ENCODE measurements at regions not wholly inside any gene's neighbourhood (a gene's known extent, or its start where the extent isn't known, plus 50 kb on each side); places are given as distances from the start of the nearest gene placed in this dataset.
"Not testable (repeated sequence)": the region's sequence is repeated elsewhere in the genome, so short reads cannot be mapped to it uniquely, and the experiment has no call there.

- Mint-ChIP-seq H3K4me1 (no peaks in the 10 kb centered on the region), H3K9me3 (no peaks in the 10 kb centered on the region), H3K36me3 (ENCODE audit: low read depth) (no peaks in the 10 kb centered on the region), H3K27me3 (peaks cover 20% of the 10 kb centered on the region), H3K4me3 (no peak overlapping the region), H3K27ac (no peak overlapping the region)
- ATAC-seq (replicated peaks): no peak
Measured at GRCh38 chr5:57663466-57663865, 180.9 kb upstream of the ACTBL2 start.

GRCh38 chr5:57662991-57663390, 180.4 kb upstream of the ACTBL2 start:
- H3K27me3 Mint-ChIP-seq: peaks cover 20% of the 10 kb centered on the region
- no peaks in the 10 kb centered on the region for H3K36me3 Mint-ChIP-seq (ENCODE audit: low read depth)

GRCh38 chr5:57659886-57660285, 177.3 kb upstream of the ACTBL2 start:
- Mint-ChIP-seq H3K9me3 (no peaks in the 10 kb centered on the region), H3K27me3 (peaks cover 16% of the 10 kb centered on the region), H3K4me1 (no peaks in the 10 kb centered on the region), H3K27ac (no peak overlapping the region), H3K4me3 (no peak overlapping the region), H3K36me3 (ENCODE audit: low read depth) (no peaks in the 10 kb centered on the region)
- ATAC-seq (replicated peaks): no peak

More at GRCh38 chr5:57662991-57663390, 180.4 kb upstream of the ACTBL2 start:
- no peak overlapping the region for H3K4me3 Mint-ChIP-seq
- H3K27ac Mint-ChIP-seq: no peak overlapping the region
- no peaks in the 10 kb centered on the region for H3K4me1 Mint-ChIP-seq
- no peak for ATAC-seq (replicated peaks)
- no peaks in the 10 kb centered on the region for H3K9me3 Mint-ChIP-seq

GRCh38 chr5:57658018-57658417, 175.4 kb upstream of the ACTBL2 start:
- Mint-ChIP-seq H3K4me3 (no peak overlapping the region), H3K4me1 (no peaks in the 10 kb centered on the region), H3K27me3 (peaks cover 10% of the 10 kb centered on the region), H3K9me3 (no peaks in the 10 kb centered on the region), H3K27ac (no peak overlapping the region), H3K36me3 (ENCODE audit: low read depth) (no peaks in the 10 kb centered on the region)
- ATAC-seq (replicated peaks): no peak

GRCh38 chr5:57655228-57655627, 172.6 kb upstream of the ACTBL2 start:
- no peaks in the 10 kb centered on the region for H3K4me1 Mint-ChIP-seq
- no peak overlapping the region for H3K27ac Mint-ChIP-seq
- H3K4me3 Mint-ChIP-seq: no peak overlapping the region
- peaks cover under 1% of the 10 kb centered on the region for H3K27me3 Mint-ChIP-seq
- H3K9me3 Mint-ChIP-seq: no peaks in the 10 kb centered on the region
- no peak for ATAC-seq (replicated peaks)
- H3K36me3 Mint-ChIP-seq (ENCODE audit: low read depth): no peaks in the 10 kb centered on the region

GRCh38 chr5:57653636-57654290, 171.2 kb upstream of the ACTBL2 start:
- Mint-ChIP-seq H3K9me3 (no peaks in the 10 kb centered on the region), H3K27ac (no peak overlapping the region), H3K4me3 (no peak overlapping the region), H3K36me3 (ENCODE audit: low read depth) (no peaks in the 10 kb centered on the region), H3K4me1 (no peaks in the 10 kb centered on the region), H3K27me3 (peaks cover 6% of the 10 kb centered on the region)
- no peak for ATAC-seq (replicated peaks)

- H3K4me3 Mint-ChIP-seq: no peak overlapping the region
- H3K36me3 Mint-ChIP-seq (ENCODE audit: low read depth): no peaks in the 10 kb centered on the region
- no peaks in the 10 kb centered on the region for H3K4me1 Mint-ChIP-seq
- no peak overlapping the region for H3K27ac Mint-ChIP-seq
- ATAC-seq (replicated peaks): no peak
- H3K27me3 Mint-ChIP-seq: peaks cover 13% of the 10 kb centered on the region
- H3K9me3 Mint-ChIP-seq: no peaks in the 10 kb centered on the region
Measured at GRCh38 chr5:57651127-57651526, 168.5 kb upstream of the ACTBL2 start.

- H3K4me1 Mint-ChIP-seq: no peaks in the 10 kb centered on the region
- H3K4me3 Mint-ChIP-seq: no peak overlapping the region
- H3K9me3 Mint-ChIP-seq: no peaks in the 10 kb centered on the region
- peaks cover 13% of the 10 kb centered on the region for H3K27me3 Mint-ChIP-seq
- no peak for ATAC-seq (replicated peaks)
- no peak overlapping the region for H3K27ac Mint-ChIP-seq
- no peaks in the 10 kb centered on the region for H3K36me3 Mint-ChIP-seq (ENCODE audit: low read depth)
Measured at GRCh38 chr5:57650360-57651069, 167.9 kb upstream of the ACTBL2 start.

GRCh38 chr5:57642698-57643097, 160.1 kb upstream of the ACTBL2 start:
- Mint-ChIP-seq H3K4me3 (no peak overlapping the region), H3K27me3 (peaks cover 22% of the 10 kb centered on the region), H3K4me1 (no peaks in the 10 kb centered on the region), H3K9me3 (peaks cover 3% of the 10 kb centered on the region), H3K36me3 (ENCODE audit: low read depth) (no peaks in the 10 kb centered on the region), H3K27ac (no peak overlapping the region)
- ATAC-seq (replicated peaks): no peak

GRCh38 chr5:57642066-57642465, 159.5 kb upstream of the ACTBL2 start:
- Mint-ChIP-seq H3K4me3 (no peak overlapping the region), H3K9me3 (peaks cover 3% of the 10 kb centered on the region), H3K4me1 (no peaks in the 10 kb centered on the region), H3K36me3 (ENCODE audit: low read depth) (no peaks in the 10 kb centered on the region), H3K27ac (no peak overlapping the region), H3K27me3 (peaks cover 24% of the 10 kb centered on the region)
- no peak for ATAC-seq (replicated peaks)

- Mint-ChIP-seq H3K27ac (no peak overlapping the region), H3K4me1 (no peaks in the 10 kb centered on the region)
Measured at GRCh38 chr5:57635146-57635777, 152.7 kb upstream of the ACTBL2 start.

GRCh38 chr5:57632937-57633336, 150.3 kb upstream of the ACTBL2 start:
- H3K36me3 Mint-ChIP-seq (ENCODE audit: low read depth): no peaks in the 10 kb centered on the region
- H3K27ac Mint-ChIP-seq: no peak overlapping the region
- peaks cover 13% of the 10 kb centered on the region for H3K27me3 Mint-ChIP-seq
- H3K4me1 Mint-ChIP-seq: no peaks in the 10 kb centered on the region
- ATAC-seq (replicated peaks): no peak
- no peaks in the 10 kb centered on the region for H3K9me3 Mint-ChIP-seq
- H3K4me3 Mint-ChIP-seq: no peak overlapping the region

More at GRCh38 chr5:57635146-57635777, 152.7 kb upstream of the ACTBL2 start:
- H3K27me3 Mint-ChIP-seq: peaks cover 9% of the 10 kb centered on the region
- no peaks in the 10 kb centered on the region for H3K36me3 Mint-ChIP-seq (ENCODE audit: low read depth)
- no peaks in the 10 kb centered on the region for H3K9me3 Mint-ChIP-seq
- ATAC-seq (replicated peaks): no peak
- no peak overlapping the region for H3K4me3 Mint-ChIP-seq

- not testable (repeated sequence) for H3K4me1 Mint-ChIP-seq; H3K27me3 Mint-ChIP-seq; H3K27ac Mint-ChIP-seq; H3K4me3 Mint-ChIP-seq; H3K9me3 Mint-ChIP-seq; H3K36me3 Mint-ChIP-seq (ENCODE audit: low read depth); ATAC-seq (replicated peaks)
Measured at GRCh38 chr5:57631139-57631538, 148.5 kb upstream of the ACTBL2 start.

- Mint-ChIP-seq H3K9me3 (no peaks in the 10 kb centered on the region), H3K4me1 (no peaks in the 10 kb centered on the region), H3K27me3 (peaks cover 22% of the 10 kb centered on the region), H3K36me3 (ENCODE audit: low read depth) (no peaks in the 10 kb centered on the region), H3K4me3 (no peak overlapping the region), H3K27ac (no peak overlapping the region)
- no peak for ATAC-seq (replicated peaks)
Measured at GRCh38 chr5:57627661-57628060, 145.1 kb upstream of the ACTBL2 start.

GRCh38 chr5:57626703-57627102, 144.1 kb upstream of the ACTBL2 start:
- no peak for ATAC-seq (replicated peaks)
- H3K4me1 Mint-ChIP-seq: no peaks in the 10 kb centered on the region
- no peaks in the 10 kb centered on the region for H3K36me3 Mint-ChIP-seq (ENCODE audit: low read depth)
- H3K27me3 Mint-ChIP-seq: peaks cover 28% of the 10 kb centered on the region
- no peak overlapping the region for H3K27ac Mint-ChIP-seq
- no peaks in the 10 kb centered on the region for H3K9me3 Mint-ChIP-seq
- no peak overlapping the region for H3K4me3 Mint-ChIP-seq
